GM18498 (cell line): ENCODE measurements at regions not wholly inside any gene's neighbourhood (a gene's known extent, or its start where the extent isn't known, plus 50 kb on each side); places are given as distances from the start of the nearest gene placed in this dataset.

ENCODE experiments used
- ATAC-seq: cut with Tn5 transposase; IDR thresholded peaks from one replicate; pipeline ENCODE4 v1.9.1; 2021; ENCODE audit warnings: mild to moderate bottlenecking, moderate library complexity; ENCODE audit not compliant: unreplicated experiment

- no peak for ATAC-seq
These were observed 54.5 kb upstream of the VGLL3 start for GRCh38 chr3:87045473-87045872.

GRCh38 chr3:87044846-87045245, 53.9 kb upstream of the VGLL3 start:
- ATAC-seq = no peak

GRCh38 chr3:87044409-87044808, 53.5 kb upstream of the VGLL3 start:
- ATAC-seq = no peak

- ATAC-seq = no peak
These were observed 50.2 kb upstream of the VGLL3 start for GRCh38 chr3:87041191-87041590.
